SK-N-SH treated with all-trans-retinoic acid at 6 μM for 48 hours (cell line): ENCODE measurements at regions not wholly inside any gene's neighbourhood (a gene's known extent, or its start where the extent isn't known, plus 50 kb on each side); places are given as distances from the start of the nearest gene placed in this dataset.

Experiments
- ATAC-seq: fragments of 200-7000 bp; cut with Tn5 transposase; 3 replicates; pipeline ENCODE4 v1.9.1; 2020; ENCODE audit warnings: mild to moderate bottlenecking, moderate library complexity
- ARNTL ChIP-seq: fragments of 450-650 bp; formaldehyde crosslinking; IDR thresholded peaks from 2 replicates; pipeline ENCODE4 v1.5.0; 2020; ENCODE audit warnings: low read depth, mild to moderate bottlenecking, moderate library complexity, borderline replicate concordance
- ESRRG ChIP-seq: fragments of 250-450 bp; sonication (Bioruptor Pico); IDR thresholded peaks from 2 replicates; pipeline ENCODE4 v1.6.1; 2021; ENCODE audit warnings: mild to moderate bottlenecking
- GLIS3 ChIP-seq: fragments of 250-450 bp; sonication (Bioruptor Pico); IDR thresholded peaks from 2 replicates; pipeline ENCODE4 v1.5.0; 2020; ENCODE audit warnings: mild to moderate bottlenecking, moderate library complexity
- ISL1 ChIP-seq: fragments of 250-450 bp; sonication (Bioruptor Pico); IDR thresholded peaks from 2 replicates; pipeline ENCODE4 v2.1.2; 2022; ENCODE audit warnings: mild to moderate bottlenecking, moderate library complexity
- OSR1 ChIP-seq: fragments of 250-450 bp; sonication (Bioruptor Pico); IDR thresholded peaks from 2 replicates; pipeline ENCODE4 v1.8.0; 2022; ENCODE audit warnings: moderate library complexity, mild to moderate bottlenecking, inconsistent platforms
- PATZ1 ChIP-seq: fragments of 250-450 bp; sonication (Bioruptor Pico); IDR thresholded peaks from 2 replicates; pipeline ENCODE4 v1.8.0; 2020; ENCODE audit warnings: mild to moderate bottlenecking, moderate library complexity, borderline replicate concordance
- POU6F1 ChIP-seq: fragments of 250-450 bp; sonication (Bioruptor Pico); IDR thresholded peaks from 2 replicates; pipeline ENCODE4 v1.8.0; 2021; ENCODE audit warnings: low read depth, mild to moderate bottlenecking, moderate library complexity, borderline replicate concordance
- PPARA ChIP-seq: fragments of 250-450 bp; sonication (Bioruptor Pico); IDR thresholded peaks from 2 replicates; pipeline ENCODE4 v1.5.0; 2020; ENCODE audit warnings: mild to moderate bottlenecking, borderline replicate concordance
- RARB ChIP-seq: fragments of 250-450 bp; sonication (Bioruptor Pico); IDR thresholded peaks from 2 replicates; pipeline ENCODE4 v1.8.0; 2021; ENCODE audit warnings: mild to moderate bottlenecking, moderate library complexity
- SNAI2 ChIP-seq: fragments of 250-450 bp; sonication (Bioruptor Pico); IDR thresholded peaks from 2 replicates; pipeline ENCODE4 v1.5.0; 2020; ENCODE audit warnings: mild to moderate bottlenecking, moderate library complexity
- TCF4 ChIP-seq: fragments of 250-450 bp; sonication (Bioruptor Pico); IDR thresholded peaks from 2 replicates; pipeline ENCODE4 v1.8.0; 2021; ENCODE audit warnings: mild to moderate bottlenecking, moderate library complexity, borderline replicate concordance
- TOX ChIP-seq: fragments of 250-450 bp; sonication (Bioruptor Pico); IDR thresholded peaks from 2 replicates; pipeline ENCODE4 v1.8.0; 2021; ENCODE audit warnings: mild to moderate bottlenecking, moderate library complexity, borderline replicate concordance
- ZFP30 ChIP-seq: fragments of 450-650 bp; formaldehyde crosslinking; IDR thresholded peaks from 2 replicates; pipeline ENCODE4 v1.5.0; 2022; ENCODE audit warnings: mild to moderate bottlenecking, moderate library complexity
- ZNF565 ChIP-seq: fragments of 450-650 bp; formaldehyde crosslinking; conservative IDR thresholded peaks from 2 replicates; pipeline ENCODE4 v1.5.0; 2020; ENCODE audit warnings: low read depth, mild to moderate bottlenecking, moderate library complexity
- ZNF70 ChIP-seq: fragments of 450-650 bp; formaldehyde crosslinking; IDR thresholded peaks from 2 replicates; pipeline ENCODE4 v1.5.0; 2020; ENCODE audit warnings: mild to moderate bottlenecking, moderate library complexity
- ZNF8 ChIP-seq: fragments of 450-650 bp; formaldehyde crosslinking; IDR thresholded peaks from 2 replicates; pipeline ENCODE4 v1.5.0; 2020; ENCODE audit warnings: mild to moderate bottlenecking, moderate library complexity
- TF ChIP-seq, protein P1 (sequence below): fragments of 250-450 bp; sonication (Bioruptor Pico); IDR thresholded peaks from 2 replicates; pipeline ENCODE4 v1.5.1; 2020; ENCODE audit warnings: low read depth, mild to moderate bottlenecking, moderate library complexity
- TF ChIP-seq, protein P2 (sequence below): fragments of 250-450 bp; sonication (Bioruptor Pico); IDR thresholded peaks from 2 replicates; pipeline ENCODE4 v1.5.0; 2020; ENCODE audit warnings: mild to moderate bottlenecking, moderate library complexity

DNA sequence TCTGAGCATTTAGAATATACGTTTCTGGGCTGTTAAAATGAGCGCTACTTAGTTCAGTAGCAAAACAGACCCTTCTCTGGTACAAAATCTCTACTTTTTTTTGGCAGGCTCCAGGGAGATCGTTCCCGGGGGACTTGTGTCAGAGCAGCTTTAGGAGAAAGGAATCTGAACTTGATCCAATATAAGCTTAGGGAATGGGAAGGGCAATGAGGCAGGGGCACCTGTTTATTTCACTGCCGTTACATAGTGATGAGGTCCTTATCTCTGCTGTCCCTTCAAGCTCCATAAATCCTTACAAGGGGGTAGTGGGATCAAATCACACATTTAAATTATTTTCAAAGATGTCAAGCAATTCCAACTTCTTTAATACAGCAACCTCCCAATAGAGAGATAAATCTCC is 128.7 kb upstream of the BNIP2 start:
- ATAC-seq: no peak
- TF ChIP-seq ISL1 (CRISPR knock-in tag): no peak

DNA sequence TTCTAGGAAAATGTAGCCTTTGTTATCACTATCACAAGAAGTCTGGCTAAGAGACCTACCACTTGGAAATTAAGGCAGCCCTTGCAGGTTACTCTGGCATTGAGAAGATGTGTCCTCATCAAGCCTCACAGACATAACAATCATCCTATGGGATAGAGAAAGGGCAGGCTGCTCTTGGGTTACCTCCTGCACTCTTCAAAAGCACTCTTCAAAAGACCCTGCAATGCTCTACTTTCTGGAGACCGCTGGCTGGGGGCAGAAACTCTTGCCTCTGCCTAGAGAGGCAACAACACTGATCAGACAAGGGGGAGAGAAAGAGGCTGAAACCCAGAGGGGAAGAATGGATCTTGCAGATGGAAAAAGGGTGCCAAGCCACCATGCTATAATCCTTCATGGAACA is 127.9 kb upstream of the BNIP2 start:
- ATAC-seq: no peak
- TF ChIP-seq ZNF70 (no peak), RARB (no peak), ISL1 (CRISPR knock-in tag) (no peak), TCF4 (CRISPR knock-in tag) (no peak), SNAI2 (no peak), ARNTL (no peak), ZNF8 (CRISPR knock-in tag) (no peak), PPARA (no peak), ZNF565 (CRISPR knock-in tag) (no peak), PATZ1 (CRISPR knock-in tag) (no peak)
- TF ChIP-seq, protein P1, sequence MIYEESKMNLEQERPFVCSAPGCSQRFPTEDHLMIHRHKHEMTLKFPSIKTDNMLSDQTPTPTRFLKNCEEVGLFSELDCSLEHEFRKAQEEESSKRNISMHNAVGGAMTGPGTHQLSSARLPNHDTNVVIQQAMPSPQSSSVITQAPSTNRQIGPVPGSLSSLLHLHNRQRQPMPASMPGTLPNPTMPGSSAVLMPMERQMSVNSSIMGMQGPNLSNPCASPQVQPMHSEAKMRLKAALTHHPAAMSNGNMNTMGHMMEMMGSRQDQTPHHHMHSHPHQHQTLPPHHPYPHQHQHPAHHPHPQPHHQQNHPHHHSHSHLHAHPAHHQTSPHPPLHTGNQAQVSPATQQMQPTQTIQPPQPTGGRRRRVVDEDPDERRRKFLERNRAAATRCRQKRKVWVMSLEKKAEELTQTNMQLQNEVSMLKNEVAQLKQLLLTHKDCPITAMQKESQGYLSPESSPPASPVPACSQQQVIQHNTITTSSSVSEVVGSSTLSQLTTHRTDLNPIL (CRISPR knock-in tag): no peak
- TF ChIP-seq, protein P2, sequence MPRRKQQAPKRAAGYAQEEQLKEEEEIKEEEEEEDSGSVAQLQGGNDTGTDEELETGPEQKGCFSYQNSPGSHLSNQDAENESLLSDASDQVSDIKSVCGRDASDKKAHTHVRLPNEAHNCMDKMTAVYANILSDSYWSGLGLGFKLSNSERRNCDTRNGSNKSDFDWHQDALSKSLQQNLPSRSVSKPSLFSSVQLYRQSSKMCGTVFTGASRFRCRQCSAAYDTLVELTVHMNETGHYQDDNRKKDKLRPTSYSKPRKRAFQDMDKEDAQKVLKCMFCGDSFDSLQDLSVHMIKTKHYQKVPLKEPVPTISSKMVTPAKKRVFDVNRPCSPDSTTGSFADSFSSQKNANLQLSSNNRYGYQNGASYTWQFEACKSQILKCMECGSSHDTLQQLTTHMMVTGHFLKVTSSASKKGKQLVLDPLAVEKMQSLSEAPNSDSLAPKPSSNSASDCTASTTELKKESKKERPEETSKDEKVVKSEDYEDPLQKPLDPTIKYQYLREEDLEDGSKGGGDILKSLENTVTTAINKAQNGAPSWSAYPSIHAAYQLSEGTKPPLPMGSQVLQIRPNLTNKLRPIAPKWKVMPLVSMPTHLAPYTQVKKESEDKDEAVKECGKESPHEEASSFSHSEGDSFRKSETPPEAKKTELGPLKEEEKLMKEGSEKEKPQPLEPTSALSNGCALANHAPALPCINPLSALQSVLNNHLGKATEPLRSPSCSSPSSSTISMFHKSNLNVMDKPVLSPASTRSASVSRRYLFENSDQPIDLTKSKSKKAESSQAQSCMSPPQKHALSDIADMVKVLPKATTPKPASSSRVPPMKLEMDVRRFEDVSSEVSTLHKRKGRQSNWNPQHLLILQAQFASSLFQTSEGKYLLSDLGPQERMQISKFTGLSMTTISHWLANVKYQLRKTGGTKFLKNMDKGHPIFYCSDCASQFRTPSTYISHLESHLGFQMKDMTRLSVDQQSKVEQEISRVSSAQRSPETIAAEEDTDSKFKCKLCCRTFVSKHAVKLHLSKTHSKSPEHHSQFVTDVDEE (CRISPR knock-in tag): no peak

DNA sequence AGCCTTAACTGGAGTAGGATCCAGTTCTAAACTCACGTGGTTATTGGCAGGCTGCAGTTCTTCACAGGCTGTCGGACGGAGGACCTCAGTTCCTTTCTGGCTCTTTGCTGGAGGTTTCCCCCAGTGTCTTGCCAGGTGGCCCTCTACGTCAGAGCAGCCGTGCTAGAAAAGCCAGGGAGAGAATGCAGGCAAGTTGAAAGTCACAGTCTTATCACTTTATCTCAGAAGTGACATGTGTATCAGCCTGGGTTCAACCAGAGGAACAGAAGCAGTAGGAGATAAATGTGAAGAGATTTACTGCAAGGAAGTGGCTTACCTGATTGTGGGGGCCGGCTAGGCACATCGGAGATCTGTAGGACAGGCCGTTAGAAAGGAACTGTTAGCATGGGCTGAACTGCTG is 125.3 kb upstream of the BNIP2 start:
- no peak for ATAC-seq
- no peak for TF ChIP-seq GLIS3
- TF ChIP-seq RARB: no peak
- no peak for TF ChIP-seq PPARA
- TF ChIP-seq, protein P1 (CRISPR knock-in tag): no peak

DNA sequence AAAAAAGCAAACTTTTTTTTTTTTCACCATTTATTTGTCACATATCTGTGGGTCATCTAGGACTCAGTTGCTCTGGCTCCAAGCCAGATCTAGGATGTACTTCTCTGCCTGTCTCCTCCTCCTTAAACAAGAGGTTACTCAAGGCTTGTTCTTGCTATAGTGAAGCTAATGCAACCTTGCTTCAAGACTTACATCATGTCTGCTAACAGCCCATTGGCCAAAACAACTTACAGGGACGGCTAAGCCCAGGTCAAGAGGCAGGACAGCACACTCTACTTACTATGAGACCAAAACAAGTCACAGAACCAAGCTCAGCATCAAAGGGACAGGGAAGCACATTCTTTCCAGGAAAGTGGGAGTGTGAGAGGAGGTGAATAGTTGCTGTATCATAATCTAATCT is 123.8 kb upstream of the BNIP2 start:
- TF ChIP-seq ZFP30 (no peak), TOX (CRISPR knock-in tag) (no peak), PATZ1 (CRISPR knock-in tag) (no peak), RARB (no peak)
- TF ChIP-seq, protein P1 (CRISPR knock-in tag): no peak
- no peak for ATAC-seq

DNA sequence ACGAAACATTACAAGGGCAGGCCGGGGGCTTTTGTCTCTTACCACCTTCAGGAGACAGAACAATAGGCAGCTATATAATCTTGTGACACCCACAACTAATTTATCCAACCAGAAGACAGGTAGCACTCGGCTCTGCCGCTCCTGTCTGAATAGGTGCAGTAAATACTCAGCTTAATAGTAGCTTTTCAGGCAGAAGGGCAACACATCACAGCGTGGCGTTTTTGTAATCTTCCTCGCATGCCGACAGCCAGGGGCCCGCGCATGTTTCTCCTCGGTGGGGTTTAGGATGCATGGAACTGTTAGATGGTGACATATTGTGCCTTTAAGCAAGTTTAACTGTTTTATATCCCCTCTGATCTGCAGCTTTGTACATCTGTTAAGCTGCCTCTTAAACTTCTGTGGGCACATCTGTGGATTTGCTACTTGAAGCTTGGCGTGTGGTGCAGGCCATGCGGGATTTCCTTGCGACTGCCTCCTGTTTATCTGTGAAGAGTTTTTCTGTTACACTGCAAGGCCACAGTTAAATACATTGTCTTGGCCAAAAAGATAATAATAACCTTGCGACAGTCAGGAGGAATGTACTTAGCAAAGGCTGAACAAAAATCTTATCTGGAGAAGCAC is 123.2 kb upstream of the BNIP2 start:
- ATAC-seq: no peak
- TF ChIP-seq POU6F1 (CRISPR knock-in tag): no peak
- no peak for TF ChIP-seq ZNF565 (CRISPR knock-in tag)
- TF ChIP-seq, protein P2 (CRISPR knock-in tag): no peak
- TF ChIP-seq OSR1: no peak
- no peak for TF ChIP-seq ARNTL
- TF ChIP-seq ZNF70: no peak
- TF ChIP-seq ESRRG (CRISPR knock-in tag): no peak
- TF ChIP-seq SNAI2: no peak
